PFSK-1 (cell line): ENCODE measurements at regions not wholly inside any gene's neighbourhood (a gene's known extent, or its start where the extent isn't known, plus 50 kb on each side); places are given as distances from the start of the nearest gene placed in this dataset.

Experiments used
- POLR2AphosphoS5 ChIP-seq: IDR thresholded peaks from 2 replicates; pipeline ENCODE4 v1.6.1; 2012; ENCODE audit warnings: low read depth, mild to moderate bottlenecking, control low read depth, low read length, moderate library complexity
- REST ChIP-seq, 2 experiments: IDR thresholded peaks; 2 replicates each; pipeline versions ENCODE4 v1.6.1 to v1.8.0; 2011 to 2012; ENCODE audit warnings: low read depth in 2 of 2, low read length in 2 of 2, control low read depth in 1 of 2, inconsistent platforms in 1 of 2, mild to moderate bottlenecking in 1 of 2, moderate library complexity in 1 of 2; ENCODE audit not compliant: insufficient read depth in 1 of 2

GRCh38 chrX:6640727-6641126 is 105.8 kb upstream of the VCX3A start:
- TF ChIP-seq POLR2AphosphoS5 (no peak), REST (IDR thresholded peaks at IDR 0.05; ENCODE audit: insufficient read depth in 1 of 2, low read depth in 2 of 2, low read length in 2 of 2) (no peak)
